PC-3 (cell line): ENCODE measurements at regions not wholly inside any gene's neighbourhood (a gene's known extent, or its start where the extent isn't known, plus 50 kb on each side); places are given as distances from the start of the nearest gene placed in this dataset.

Source experiments
- ATAC-seq: fragments of 200-7000 bp; cut with Tn5 transposase; 2 replicates; pipeline ENCODE4 v1.9.1; 2020; ENCODE audit warnings: mild to moderate bottlenecking, moderate library complexity
- BruUV-seq: library from RNA; stranded (reverse); fragments of 400-500 nt; replicated peaks from 2 replicates; lab custom pipeline; 2021; lab: Mats Ljungman, UMichigan
- CTCF ChIA-PET: fragments of 300-600 bp; sonication (Branson Sonifier 250); formaldehyde crosslinking; loops from one replicate; lab custom pipeline; 2022; ENCODE audit warnings: antibody characterized with exemption; lab: Charles Lee
- POLR2A ChIA-PET: fragments of 300-600 bp; sonication (Branson Sonifier 250); formaldehyde crosslinking; loops from one replicate; lab custom pipeline; 2022; ENCODE audit warnings: antibody characterized with exemption; ENCODE audit not compliant: unreplicated experiment; lab: Charles Lee
- DNase-seq: peaks from one replicate; pipeline ENCODE4 v3.0.0-alpha.2; 2015
- H2AFZ ChIP-seq: fragments of 300-600 bp; sonication (generic); 2 replicates; pipeline ENCODE4 v1.6.0; 2016; ENCODE audit warnings: antibody characterized with exemption, low read length
- H3F3A ChIP-seq: fragments of 300-600 bp; sonication (generic); one replicate; pipeline ENCODE4 v1.6.0; 2017; ENCODE audit warnings: antibody characterized with exemption, low read length, control low read depth, mild to moderate bottlenecking; ENCODE audit not compliant: unreplicated experiment
- H3K27ac ChIP-seq: fragments of 300-600 bp; sonication (generic); 2 replicates; pipeline ENCODE4 v1.5.1; 2016; ENCODE audit warnings: mild to moderate bottlenecking, low read length
- H3K27me3 ChIP-seq: fragments of 300-600 bp; sonication (generic); 2 replicates; pipeline ENCODE4 v1.6.1; 2016; ENCODE audit warnings: low read length, mixed read lengths
- H3K36me3 ChIP-seq: fragments of 300-600 bp; sonication (generic); 2 replicates; pipeline ENCODE4 v1.6.1; 2016; ENCODE audit warnings: low read depth, mixed run types, low read length, mixed read lengths
- H3K4me1 ChIP-seq: fragments of 300-600 bp; sonication (generic); 2 replicates; pipeline ENCODE4 v1.5.1; 2016; ENCODE audit warnings: low read length; ENCODE audit not compliant: insufficient read depth
- H3K4me2 ChIP-seq: fragments of 300-600 bp; sonication (generic); 2 replicates; pipeline ENCODE4 v1.6.0; 2016; ENCODE audit warnings: low read length
- H3K4me3 ChIP-seq: fragments of 300-600 bp; sonication (generic); 2 replicates; pipeline ENCODE4 v1.5.1; 2016; ENCODE audit warnings: mild to moderate bottlenecking, low read length, mixed read lengths
- H3K79me2 ChIP-seq: fragments of 300-600 bp; sonication (generic); 2 replicates; pipeline ENCODE4 v1.6.1; 2017; ENCODE audit warnings: low read length, mixed read lengths
- H3K9ac ChIP-seq: fragments of 300-600 bp; sonication (generic); 2 replicates; pipeline ENCODE4 v1.6.0; 2016; ENCODE audit warnings: mild to moderate bottlenecking, low read length
- H3K9me2 ChIP-seq: fragments of 300-600 bp; sonication (generic); replicated peaks from 2 replicates; pipeline ENCODE4 v1.6.1; 2016; ENCODE audit warnings: mixed run types, low read length, mixed read lengths
- H3K9me3 ChIP-seq: fragments of 300-600 bp; sonication (generic); 2 replicates; pipeline ENCODE4 v1.6.1; 2016; ENCODE audit warnings: low read length, mixed read lengths
- H4K20me1 ChIP-seq: fragments of 300-600 bp; sonication (generic); 2 replicates; pipeline ENCODE4 v1.6.1; 2016; ENCODE audit warnings: low read length, mixed read lengths
- CTCF ChIP-seq: fragments of 300-600 bp; sonication (generic); conservative IDR thresholded peaks from 2 replicates; pipeline ENCODE4 v1.5.1; 2017; ENCODE audit warnings: antibody characterized with exemption, low read depth, mild to moderate bottlenecking, low read length
- EZH2 ChIP-seq: fragments of 300-600 bp; sonication (generic); IDR thresholded peaks from one replicate; pipeline ENCODE4 v1.6.1; 2017; ENCODE audit warnings: antibody characterized with exemption, mild to moderate bottlenecking, low read length; ENCODE audit not compliant: unreplicated experiment
- EZH2phosphoT487 ChIP-seq: fragments of 300-600 bp; sonication (generic); IDR thresholded peaks from 2 replicates; pipeline ENCODE4 v1.6.1; 2018; ENCODE audit warnings: mild to moderate bottlenecking, antibody characterized with exemption, low read length, borderline replicate concordance
- intact Hi-C: fragments of 100-400 bp; cut with micrococcal nuclease; formaldehyde crosslinking; loops from 2 replicates; pipeline ENCODE4 v1.9.0; 2023

- Histone ChIP-seq H4K20me1 (no peaks in the 10 kb centered on the region), H3K27me3 (no peaks in the 10 kb centered on the region), H3F3A (no peaks in the 10 kb centered on the region), H3K36me3 (no peaks in the 10 kb centered on the region), H3K4me3 (no peak overlapping the region), H3K9me3 (no peaks in the 10 kb centered on the region), H3K4me1 (peaks cover 11% of the 10 kb centered on the region), H2AFZ (no peak overlapping the region), H3K4me2 (no peak overlapping the region), H3K79me2 (no peaks in the 10 kb centered on the region), H3K9ac (no peak overlapping the region), H3K27ac (no peak overlapping the region), H3K9me2 (no peaks in the 10 kb centered on the region)
- DNase-seq (peak; percentile 49), ATAC-seq (peak; percentile 66)
- BruUV-seq: no TSS peak
- ChIA-PET POLR2A (interaction anchor here (0.6 kb wide), 1 partner anchor 90 kb away, joined by 13 read pairs; no protein-coding TSS in a partner anchor), CTCF (interaction anchor here (0.6 kb wide), 1 partner anchor 87 kb away, joined by 4 read pairs; no protein-coding TSS in a partner anchor)
- no peak for TF ChIP-seq EZH2
- TF ChIP-seq EZH2phosphoT487: no peak
- TF ChIP-seq CTCF: no peak
- intact Hi-C loops: no loop called here
Observed at GRCh38 chr3:27590437-27591298, 106.5 kb upstream of the SLC4A7 start.

GRCh38 chr3:27589795-27590194, 105.6 kb upstream of the SLC4A7 start:
- no peaks in the 10 kb centered on the region for H3F3A ChIP-seq
- H3K36me3 ChIP-seq: no peaks in the 10 kb centered on the region
- intact Hi-C loops: no loop called here
- no peaks in the 10 kb centered on the region for H3K9me2 ChIP-seq
- no peaks in the 10 kb centered on the region for H4K20me1 ChIP-seq
- H3K27ac ChIP-seq: no peak overlapping the region
- BruUV-seq: no TSS peak
- no peaks in the 10 kb centered on the region for H3K79me2 ChIP-seq
- no peaks in the 10 kb centered on the region for H3K9me3 ChIP-seq
- no peak overlapping the region for H3K9ac ChIP-seq
- POLR2A ChIA-PET: interaction anchor here (0.6 kb wide), 1 partner anchor 17 kb away, joined by 4 read pairs; no protein-coding TSS in a partner anchor
- H3K27me3 ChIP-seq: no peaks in the 10 kb centered on the region
- TF ChIP-seq CTCF (no peak), EZH2phosphoT487 (no peak), EZH2 (no peak)
- H3K4me3 ChIP-seq: no peak overlapping the region
- H3K4me1 ChIP-seq: peaks cover 11% of the 10 kb centered on the region
- DNase-seq (no peak), ATAC-seq (no peak)
- H2AFZ ChIP-seq: no peak overlapping the region
- CTCF ChIA-PET: interaction anchor here (0.6 kb wide), 1 partner anchor 87 kb away, joined by 4 read pairs; no protein-coding TSS in a partner anchor
- H3K4me2 ChIP-seq: no peak overlapping the region

GRCh38 chr3:27585429-27585828, 101.2 kb upstream of the SLC4A7 start:
- no peak overlapping the region for H3K4me3 ChIP-seq
- BruUV-seq: no TSS peak
- no peaks in the 10 kb centered on the region for H3K79me2 ChIP-seq
- no peaks in the 10 kb centered on the region for H3K27me3 ChIP-seq
- no peaks in the 10 kb centered on the region for H3K9me3 ChIP-seq
- DNase-seq: no peak
- H3K9me2 ChIP-seq: no peaks in the 10 kb centered on the region
- no peak overlapping the region for H3K9ac ChIP-seq
- H4K20me1 ChIP-seq: no peaks in the 10 kb centered on the region
- CTCF ChIA-PET: no interaction called here
- H3K4me2 ChIP-seq: no peak overlapping the region
- no peak overlapping the region for H2AFZ ChIP-seq
- peaks cover 3% of the 10 kb centered on the region for H3K4me1 ChIP-seq
- TF ChIP-seq EZH2 (no peak), EZH2phosphoT487 (no peak), CTCF (no peak)
- no peak for ATAC-seq
- no peaks in the 10 kb centered on the region for H3K36me3 ChIP-seq
- no peak overlapping the region for H3K27ac ChIP-seq
- intact Hi-C loops: no loop called here
- H3F3A ChIP-seq: no peaks in the 10 kb centered on the region
- POLR2A ChIA-PET: no interaction called here
